SIG-M5 treated with dmso at 0.1 percent for 504 hours (cell line): ENCODE measurements at regions not wholly inside any gene's neighbourhood (a gene's known extent, or its start where the extent isn't known, plus 50 kb on each side); places are given as distances from the start of the nearest gene placed in this dataset.
A peak's percentile ranks its signal among the peaks of the same experiment; 100 is the strongest.
"Not testable (repeated sequence)": the region's sequence is repeated elsewhere in the genome, so short reads cannot be mapped to it uniquely, and the experiment has no call there.

ENCODE experiments used
- DNase-seq: peaks from one replicate; lab custom pipeline; 2025; ENCODE audit not compliant: unreplicated experiment; lab: John Stamatoyannopoulos, UW

DNA sequence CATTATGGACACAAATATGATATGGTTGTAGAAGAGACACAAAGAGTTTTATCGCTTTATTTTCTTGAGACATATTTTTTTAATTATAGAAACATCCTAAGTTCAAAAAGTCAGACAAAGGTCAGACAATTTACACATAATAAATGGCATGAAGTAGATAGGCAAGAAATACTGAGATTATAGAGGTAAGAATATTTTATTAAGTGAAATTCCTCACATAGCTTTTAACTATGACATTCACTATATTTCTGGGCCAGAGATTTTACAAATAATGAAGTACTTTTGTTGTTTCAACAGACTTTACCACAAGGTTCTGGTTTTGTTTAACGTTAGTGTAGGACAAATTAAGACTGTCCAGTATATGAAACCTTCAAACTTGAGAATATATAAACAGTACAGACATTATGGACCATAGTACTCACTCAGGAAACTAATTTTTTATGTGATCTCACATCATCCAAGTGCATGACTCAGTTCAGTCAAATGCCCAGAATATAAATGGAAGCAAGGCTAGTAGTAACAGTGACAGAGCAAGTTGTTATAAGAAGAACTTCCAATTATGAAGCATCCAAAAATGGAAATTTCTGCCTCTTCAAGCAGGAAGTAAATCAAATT, 394.8 kb downstream of the KCNJ2 start:
- DNase-seq = no peak

GRCh38 chr17:70569128-70569527, 399.8 kb downstream of the KCNJ2 start:
- no peak for DNase-seq

- no peak for DNase-seq
Observed at GRCh38 chr17:70577456-70577855, 408.1 kb downstream of the KCNJ2 start.

DNA sequence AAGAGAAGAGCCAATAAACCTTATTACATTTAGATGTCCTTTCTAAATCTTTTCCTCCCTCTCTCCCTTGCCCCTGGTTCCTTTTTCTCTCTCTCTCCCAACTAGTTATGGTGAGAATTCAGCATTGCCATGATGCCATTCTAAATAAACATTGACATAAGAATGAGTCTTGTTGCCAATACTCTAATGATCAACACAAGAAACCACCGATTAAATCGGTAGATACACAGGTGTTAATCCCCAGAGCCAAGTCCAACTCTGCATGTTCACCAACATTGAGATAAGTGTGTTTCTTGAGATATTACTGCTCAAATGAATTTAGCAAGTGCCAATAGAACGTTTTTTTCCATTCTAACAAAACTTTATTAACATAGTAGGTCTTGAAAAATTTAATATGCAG, 412.1 kb downstream of the KCNJ2 start:
- DNase-seq = no peak

DNA sequence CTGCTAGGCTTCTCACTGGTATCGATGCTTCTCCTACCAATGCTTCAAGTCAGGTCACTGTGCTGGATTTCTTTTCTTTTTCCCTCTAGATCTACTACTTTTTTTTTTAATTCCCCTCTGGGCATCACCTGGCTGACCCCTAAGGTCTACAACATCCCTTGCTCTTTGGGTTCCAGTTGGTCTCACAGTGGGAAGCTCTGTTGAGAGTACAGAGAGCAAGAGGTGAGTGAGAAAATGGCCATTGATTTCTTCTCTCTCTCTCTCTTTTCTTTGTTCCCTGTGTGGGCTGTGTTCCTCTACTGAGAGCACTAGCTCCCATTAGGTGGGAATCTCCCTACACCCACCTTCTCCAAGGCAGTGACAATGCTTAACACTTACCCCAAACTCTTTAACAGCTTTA, 413.4 kb downstream of the KCNJ2 start:
- no peak for DNase-seq

- no peak for DNase-seq
Observed at GRCh38 chr17:70584255-70584654, 414.9 kb downstream of the KCNJ2 start.

- DNase-seq = no peak
Observed at GRCh38 chr17:70588003-70588402, 418.7 kb downstream of the KCNJ2 start.

DNA sequence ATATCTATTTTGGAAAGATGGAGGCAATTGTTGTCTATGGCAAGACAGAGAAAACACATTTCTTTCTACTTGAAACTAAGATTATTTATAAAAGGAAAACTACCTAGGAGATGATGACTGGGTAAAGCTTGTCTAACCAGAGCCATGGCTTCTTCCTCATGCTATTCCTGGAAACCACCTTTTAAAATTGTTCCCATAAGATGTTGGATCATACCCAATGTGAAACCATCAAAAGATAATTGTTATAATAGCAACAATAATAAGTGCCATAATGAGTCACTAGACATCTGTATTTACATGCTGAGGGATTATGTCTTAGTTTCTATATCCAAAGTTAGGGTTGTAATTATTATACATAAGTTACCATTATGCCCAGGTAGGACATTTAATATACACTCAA, 428.4 kb downstream of the KCNJ2 start:
- DNase-seq = no peak

DNA sequence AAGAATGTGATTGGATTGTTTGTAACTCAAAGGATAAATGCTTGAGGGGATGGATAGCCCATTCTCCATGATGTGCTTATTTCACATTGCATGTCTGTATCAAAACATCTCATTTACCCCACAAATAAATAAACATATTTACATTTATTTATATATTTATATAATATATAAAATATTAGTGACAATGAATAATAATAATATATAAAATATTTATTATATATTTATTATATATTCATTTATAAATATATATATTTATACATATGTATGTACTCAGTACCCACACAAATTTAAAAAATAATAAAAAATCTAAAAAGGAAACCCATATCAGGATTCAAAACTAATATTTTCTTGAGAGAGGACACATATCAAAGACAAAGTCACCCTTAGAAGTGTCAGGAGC, 429.9 kb downstream of the KCNJ2 start:
- DNase-seq = no peak

- not testable (repeated sequence) for DNase-seq
Observed at GRCh38 chr17:70599945-70600344, 430.6 kb downstream of the KCNJ2 start.

GRCh38 chr17:70603226-70603625, 433.9 kb downstream of the KCNJ2 start:
- DNase-seq = no peak

- DNase-seq = no peak
Observed at GRCh38 chr17:70604854-70605253, 435.5 kb downstream of the KCNJ2 start.

- DNase-seq = no peak
Observed at GRCh38 chr17:70606086-70606485, 436.8 kb downstream of the KCNJ2 start.

GRCh38 chr17:70608193-70608592, 438.9 kb downstream of the KCNJ2 start:
- no peak for DNase-seq

GRCh38 chr17:70608957-70609356, 439.6 kb downstream of the KCNJ2 start:
- no peak for DNase-seq

- DNase-seq = no peak
Observed at GRCh38 chr17:70609566-70609965, 440.2 kb downstream of the KCNJ2 start.

GRCh38 chr17:70610161-70610560, 440.8 kb downstream of the KCNJ2 start:
- DNase-seq = no peak

- no peak for DNase-seq
Observed at GRCh38 chr17:70613681-70614080, 444.3 kb downstream of the KCNJ2 start.

DNA sequence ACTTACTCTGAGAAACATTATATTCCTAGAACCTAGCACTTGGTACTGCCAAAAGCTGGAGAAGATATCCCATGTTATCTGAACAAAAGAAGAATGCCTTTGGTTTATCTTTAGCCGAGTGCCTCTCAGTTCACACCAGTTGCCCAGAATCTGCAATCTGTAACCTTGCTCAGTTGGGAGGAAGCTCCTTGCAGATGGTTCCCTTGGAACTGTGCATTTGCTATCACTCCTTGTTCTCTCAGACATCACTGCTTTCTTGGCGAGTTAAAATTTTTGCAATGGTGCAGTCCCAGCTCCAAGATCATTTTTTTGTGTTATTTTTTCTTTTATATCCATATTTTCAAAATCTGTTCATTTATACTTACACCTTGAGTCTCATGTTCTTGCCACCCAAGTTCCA, 446.5 kb downstream of the KCNJ2 start:
- no peak for DNase-seq

DNA sequence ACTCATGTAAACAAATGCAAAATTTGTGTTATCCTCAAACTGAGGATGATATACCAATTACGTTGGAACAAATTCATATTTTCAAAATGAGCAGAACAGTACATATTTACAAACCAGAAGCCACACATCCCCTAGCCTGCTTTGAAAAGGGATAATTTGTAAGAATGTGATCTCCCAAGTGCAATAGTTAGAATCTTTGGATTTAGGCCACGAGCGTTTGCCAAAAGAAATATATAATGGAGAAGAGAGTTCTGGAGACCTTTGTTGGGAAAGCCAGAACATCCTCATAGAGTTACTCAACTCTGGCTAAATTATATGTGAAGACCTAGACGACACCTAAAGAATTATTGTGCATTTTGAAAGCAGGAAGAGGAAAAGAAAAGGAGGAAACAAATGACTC, 449.3 kb downstream of the KCNJ2 start:
- no peak for DNase-seq

DNA sequence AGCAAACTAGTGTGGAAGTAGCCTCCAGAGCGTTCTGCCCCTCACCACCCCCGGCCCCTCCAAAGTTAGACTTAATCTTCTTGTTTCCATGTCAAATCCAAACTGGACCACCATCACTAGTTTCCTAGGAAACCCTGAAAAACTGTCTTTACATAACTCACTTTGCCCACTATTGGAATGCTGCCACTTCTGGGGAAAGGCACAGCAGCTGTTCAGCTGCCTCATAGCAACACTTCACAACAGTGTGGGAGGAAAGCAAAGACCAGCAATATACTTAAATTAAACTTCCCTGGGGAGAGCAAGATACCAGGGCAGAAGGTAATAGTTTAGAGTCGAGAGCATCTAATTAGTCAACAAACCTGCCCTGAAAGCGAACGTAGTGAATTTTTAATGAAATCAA, 452.2 kb downstream of the KCNJ2 start:
- DNase-seq = no peak

DNA sequence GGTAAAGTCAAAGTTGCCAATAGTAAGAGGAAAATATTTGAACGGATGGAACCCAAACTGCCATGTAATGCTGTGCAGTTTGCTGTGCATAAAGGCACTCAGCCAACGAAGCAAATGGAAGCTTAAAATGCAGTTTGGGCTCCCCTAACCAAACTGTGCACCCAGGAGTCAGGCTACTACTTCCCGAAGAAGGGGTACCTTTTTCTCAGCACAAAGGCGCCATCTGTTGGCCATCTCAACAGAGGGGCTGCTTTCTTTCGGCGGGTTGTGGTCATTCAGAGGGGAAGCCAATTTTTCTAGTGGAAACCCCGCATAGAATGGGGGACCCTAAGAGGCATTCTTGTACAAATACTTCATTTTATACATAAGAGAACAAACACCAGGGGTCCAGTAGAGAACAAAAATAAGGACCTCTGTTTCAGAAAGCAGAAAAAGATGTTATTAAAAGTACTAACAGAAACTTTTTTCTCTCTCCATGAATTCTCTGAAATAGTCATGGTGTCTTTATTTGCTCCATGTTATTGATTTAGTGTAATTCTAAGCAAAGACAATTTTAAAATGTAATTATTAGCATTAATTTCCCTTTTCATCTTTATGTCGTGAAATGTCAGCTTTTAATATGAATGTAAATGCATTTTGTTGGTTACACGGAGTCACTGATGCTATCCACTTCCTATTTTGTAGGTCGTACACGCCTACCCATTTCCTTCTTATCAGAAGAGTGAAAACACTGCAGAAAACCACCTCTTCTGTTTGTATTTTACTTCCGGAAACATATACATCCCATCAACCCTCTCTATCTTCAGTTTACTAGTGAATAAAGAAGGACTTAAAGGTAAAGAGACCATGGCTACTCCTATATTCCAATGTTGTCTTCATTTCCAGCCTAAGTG, 453.3 kb downstream of the KCNJ2 start:
- peak; percentile 14 for DNase-seq

- peak; percentile 34 for DNase-seq
Observed at GRCh38 chr17:70624211-70624610, 454.9 kb downstream of the KCNJ2 start.
